Naive thymus-derived CD8-positive, alpha-beta T cell (primary cell): ENCODE measurements at regions not wholly inside any gene's neighbourhood (a gene's known extent, or its start where the extent isn't known, plus 50 kb on each side); places are given as distances from the start of the nearest gene placed in this dataset.

ENCODE experiments used
- ATAC-seq, 2 donors: fragments of 150-1000 bp; cut with Tn5 transposase in 1 of 2; sonication (Bioruptor Pico), chemical (Tn5 transposase) in 1 of 2; 1 replicate in 1 of 2; 2 replicates in 1 of 2; pipeline ENCODE4 v1.10.0; 2021; ENCODE audit warnings: mild to moderate bottlenecking in 2 of 2, moderate library complexity in 2 of 2
- POLR2A ChIA-PET: fragments of 350-600 bp; sonication (Branson Sonifier 250); formaldehyde crosslinking; loops from one replicate; lab custom pipeline; 2021; ENCODE audit warnings: antibody characterized with exemption; lab: Charles Lee
- DNase-seq, 10 donors: peaks; one replicate each; pipeline versions ENCODE4 v3.0.0 to v3.0.0-alpha.2; 2020 to 2022
- H3K27ac Mint-ChIP-seq, 10 donors: one replicate each; pipeline ENCODE4 v1.8.0; 2020 to 2022; ENCODE audit warnings: mild to moderate bottlenecking in 10 of 10, mixed read lengths in 10 of 10, moderate library complexity in 4 of 10, inconsistent platforms in 1 of 10
- H3K27me3 Mint-ChIP-seq, 5 donors: one replicate each; pipeline ENCODE4 v1.8.0; 2021 to 2022; ENCODE audit warnings: mixed read lengths in 5 of 5
- H3K36me3 Mint-ChIP-seq, 3 donors: one replicate each; pipeline ENCODE4 v1.8.0; 2020 to 2022; ENCODE audit warnings: mixed read lengths in 3 of 3, mild to moderate bottlenecking in 2 of 3, inconsistent platforms in 1 of 3
- H3K4me1 Mint-ChIP-seq, 4 donors: one replicate each; pipeline ENCODE4 v1.8.0; 2021 to 2022; ENCODE audit warnings: mixed read lengths in 4 of 4
- H3K4me3 Mint-ChIP-seq, 10 donors: one replicate each; pipeline ENCODE4 v1.8.0; 2020 to 2022; ENCODE audit warnings: mild to moderate bottlenecking in 10 of 10, mixed read lengths in 10 of 10, moderate library complexity in 6 of 10, inconsistent platforms in 1 of 10
- H3K9me3 Mint-ChIP-seq, 9 donors: one replicate each; pipeline ENCODE4 v1.8.0; 2020 to 2022; ENCODE audit warnings: mixed read lengths in 9 of 9, mild to moderate bottlenecking in 3 of 9, inconsistent platforms in 1 of 9, moderate library complexity in 1 of 9

DNA sequence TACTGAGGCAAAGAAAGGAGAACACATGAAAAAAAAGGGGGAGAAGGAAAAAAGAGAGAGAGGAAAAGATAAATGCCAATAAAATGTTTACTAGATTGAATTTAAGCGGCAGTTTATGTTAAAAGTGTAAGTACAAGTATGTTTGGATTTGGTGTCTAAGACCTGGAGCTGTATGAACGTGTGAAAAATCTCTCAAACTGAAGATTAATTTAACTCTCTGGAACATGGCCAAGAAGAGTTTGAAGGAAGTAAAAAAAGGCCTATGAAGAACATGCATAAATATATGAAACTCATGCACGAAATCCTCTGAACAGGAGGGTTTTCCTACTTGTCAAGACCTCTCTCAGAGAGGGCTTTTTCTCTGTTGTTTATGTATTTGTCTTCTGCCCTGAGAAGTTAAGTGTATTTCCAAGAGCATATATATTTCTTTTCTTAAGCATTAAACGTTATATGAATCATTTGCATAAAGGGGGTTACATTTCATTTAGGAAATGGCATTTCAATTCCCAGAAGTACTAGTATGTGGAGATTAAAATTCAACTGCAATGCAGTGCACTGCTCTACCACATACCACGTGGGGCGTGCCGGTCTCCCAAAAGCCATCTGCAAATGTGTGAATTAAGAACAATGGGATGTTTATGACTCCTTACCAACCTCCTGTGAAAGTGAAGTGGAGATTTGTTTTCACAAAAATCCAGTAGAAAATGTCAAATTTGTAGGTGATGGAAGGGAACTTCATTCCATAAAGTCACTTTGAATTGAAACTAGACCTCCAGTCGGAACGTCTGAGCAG lies 281.1 kb upstream of the TRIB2 start:
- Mint-ChIP-seq H3K27ac (peak overlapping the region in 3 of 10 donors; percentile 18 to 61 (median 25)), H3K36me3 (no peaks in the 10 kb centered on the region), H3K9me3 (no peaks in the 10 kb centered on the region), H3K4me3 (peak overlapping the region in 1 of 10 donors; percentile 12), H3K27me3 (no peaks in the 10 kb centered on the region), H3K4me1 (peaks cover 11 to 34% (median 28%) of the 10 kb centered on the region in 4 donors)
- POLR2A ChIA-PET, result interaction anchor here (1.0 kb wide), 1 partner anchor 20 kb away, joined by 4 read pairs; no protein-coding TSS in a partner anchor
- ATAC-seq (no peak), DNase-seq (no peak)

DNA sequence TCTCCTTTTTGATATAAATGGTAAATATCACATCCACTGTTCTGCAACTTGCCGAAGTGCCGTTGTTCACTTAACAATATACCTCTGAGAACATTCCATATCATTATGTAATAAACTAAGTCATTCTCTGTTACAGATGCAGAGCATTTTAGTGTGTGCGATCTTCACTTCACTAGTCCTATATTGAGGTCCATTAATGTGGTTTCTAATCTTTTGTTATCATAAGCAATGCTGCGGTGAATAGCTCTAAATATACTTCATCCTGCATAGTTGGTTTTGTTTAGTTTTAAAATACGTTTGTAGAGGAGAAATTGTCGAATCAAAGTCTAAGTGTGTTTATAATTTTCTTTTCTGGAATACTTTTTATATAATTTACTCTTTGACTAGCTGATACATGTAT lies 280.3 kb upstream of the TRIB2 start:
- no peak for DNase-seq
- H3K27me3 Mint-ChIP-seq, result no peaks in the 10 kb centered on the region
- POLR2A ChIA-PET, result interaction anchor here (0.7 to 2.7 kb wide), 3 partner anchors 17 to 423 kb away, joined by 3 to 11 read pairs (median 5); partner anchors contain the start of gene TRIB2
- H3K4me3 Mint-ChIP-seq, result peak overlapping the region in 2 of 10 donors; percentile 15 to 18
- H3K36me3 Mint-ChIP-seq, result no peaks in the 10 kb centered on the region
- peak in 1 of 2 donors; percentile 46 for ATAC-seq
- peaks cover 11 to 28% (median 26%) of the 10 kb centered on the region in 4 donors for H3K4me1 Mint-ChIP-seq
- H3K9me3 Mint-ChIP-seq, result no peaks in the 10 kb centered on the region
- H3K27ac Mint-ChIP-seq, result no peak overlapping the region

DNA sequence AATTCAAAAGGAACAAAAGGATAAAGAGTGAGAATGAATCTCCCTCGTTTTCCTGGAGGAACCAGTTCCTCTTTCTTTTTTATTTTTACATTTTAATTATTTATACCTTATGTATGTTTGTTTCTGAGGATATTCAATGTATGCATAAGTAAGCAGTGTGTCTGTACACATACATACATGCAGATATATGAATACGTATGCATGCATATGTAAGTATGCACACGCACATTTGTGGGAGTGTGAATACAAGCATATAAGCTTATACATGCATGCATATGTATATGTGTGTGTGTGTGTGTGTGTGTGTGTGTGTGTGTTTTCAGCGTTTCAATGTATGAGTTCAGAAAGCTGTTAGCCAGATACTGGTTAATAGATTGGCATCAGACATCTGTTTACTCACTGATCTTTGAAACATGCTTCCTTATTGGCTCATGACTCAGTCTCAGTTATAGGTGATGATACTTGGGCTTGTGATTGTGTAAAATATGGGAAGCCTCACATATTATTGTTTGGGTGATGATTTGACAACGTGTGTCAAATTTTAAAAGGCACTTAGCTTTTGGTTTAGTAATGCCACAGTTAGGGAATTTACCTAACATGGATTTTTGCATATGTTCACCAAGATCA lies 279.7 kb upstream of the TRIB2 start:
- H3K4me1 Mint-ChIP-seq, result peaks cover 15 to 33% (median 30%) of the 10 kb centered on the region in 4 donors
- H3K27me3 Mint-ChIP-seq, result no peaks in the 10 kb centered on the region
- POLR2A ChIA-PET, result interaction anchor here (0.7 to 2.7 kb wide), 4 partner anchors 17 to 423 kb away, joined by 3 to 11 read pairs (median 4); partner anchors contain the start of gene TRIB2
- H3K4me3 Mint-ChIP-seq, result peak overlapping the region in 1 of 10 donors; percentile 18
- H3K36me3 Mint-ChIP-seq, result no peaks in the 10 kb centered on the region
- H3K9me3 Mint-ChIP-seq, result no peaks in the 10 kb centered on the region
- no peak for DNase-seq
- H3K27ac Mint-ChIP-seq, result no peak overlapping the region
- ATAC-seq, result no peak

DNA sequence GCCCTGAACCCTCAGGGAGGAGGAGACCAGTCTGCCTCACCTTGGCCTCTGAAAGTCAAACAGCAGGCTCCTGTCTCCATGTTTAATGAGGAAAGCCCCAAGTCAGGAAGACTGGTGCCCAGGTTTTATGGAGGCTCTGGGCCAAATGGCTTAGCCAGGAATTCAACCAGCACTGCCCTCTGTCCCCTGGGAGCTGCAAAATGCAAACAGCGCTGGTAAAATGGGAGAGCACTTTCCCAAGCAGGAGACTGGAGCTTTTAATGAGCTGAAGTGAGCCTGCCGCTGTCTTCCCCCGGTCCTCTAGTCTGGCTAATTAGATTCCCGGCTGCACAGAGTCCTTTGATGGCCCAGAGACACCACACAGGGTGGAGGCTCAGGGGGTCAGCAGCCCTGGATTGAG lies 276.0 kb upstream of the TRIB2 start:
- Mint-ChIP-seq H3K4me1 (peaks cover 12 to 34% (median 28%) of the 10 kb centered on the region in 4 donors), H3K27me3 (no peaks in the 10 kb centered on the region), H3K27ac (no peak overlapping the region), H3K9me3 (no peaks in the 10 kb centered on the region), H3K4me3 (no peak overlapping the region), H3K36me3 (no peaks in the 10 kb centered on the region)
- DNase-seq (no peak), ATAC-seq (no peak)
- POLR2A ChIA-PET, result no interaction called here

DNA sequence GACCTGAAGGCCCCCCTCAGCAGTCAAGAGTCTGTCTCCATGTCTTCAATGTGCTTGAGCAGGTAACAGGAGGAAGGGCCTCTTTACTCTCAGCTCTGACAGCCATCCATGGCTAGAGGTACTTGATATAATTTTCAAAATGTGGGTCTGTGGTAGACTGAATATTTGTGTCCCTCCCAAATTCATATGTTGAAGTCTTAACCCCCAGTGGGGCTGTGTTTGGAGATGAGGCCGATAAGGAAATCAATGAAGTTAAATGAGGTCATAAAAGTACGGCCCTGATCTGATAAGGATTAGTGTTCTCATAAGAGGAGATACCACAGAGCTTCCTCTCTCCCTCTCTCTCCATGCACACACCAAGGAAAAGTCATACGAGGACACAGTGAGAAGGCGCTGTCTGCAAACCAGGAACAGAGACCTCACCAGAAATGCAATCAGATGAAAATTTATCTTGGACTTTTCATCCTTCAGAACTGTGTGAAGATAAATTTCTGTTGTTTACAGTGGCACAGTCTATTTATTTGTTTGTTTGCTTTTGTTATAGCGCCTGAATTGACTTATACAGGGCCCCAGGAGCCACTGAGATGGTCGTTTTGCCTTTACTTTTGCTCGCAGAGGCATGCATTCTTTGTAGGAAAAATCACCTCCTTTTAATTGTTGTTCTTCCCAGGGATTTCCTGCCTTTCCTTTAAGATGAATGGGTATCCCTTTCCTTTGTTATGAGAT lies 274.8 kb upstream of the TRIB2 start:
- peaks cover 8 to 24% (median 18%) of the 10 kb centered on the region in 4 donors for H3K4me1 Mint-ChIP-seq
- POLR2A ChIA-PET, result interaction anchor here (0.7 kb wide), 2 partner anchors 45 to 71 kb away, joined by 3 read pairs; no protein-coding TSS in a partner anchor
- H3K4me3 Mint-ChIP-seq, result no peak overlapping the region
- H3K27me3 Mint-ChIP-seq, result no peaks in the 10 kb centered on the region
- peak overlapping the region in 1 of 10 donors; percentile 16 for H3K27ac Mint-ChIP-seq
- peaks cover 0 to 2% (median 0%) of the 10 kb centered on the region in 9 donors for H3K9me3 Mint-ChIP-seq
- H3K36me3 Mint-ChIP-seq, result no peaks in the 10 kb centered on the region
- no peak for ATAC-seq
- no peak for DNase-seq

DNA sequence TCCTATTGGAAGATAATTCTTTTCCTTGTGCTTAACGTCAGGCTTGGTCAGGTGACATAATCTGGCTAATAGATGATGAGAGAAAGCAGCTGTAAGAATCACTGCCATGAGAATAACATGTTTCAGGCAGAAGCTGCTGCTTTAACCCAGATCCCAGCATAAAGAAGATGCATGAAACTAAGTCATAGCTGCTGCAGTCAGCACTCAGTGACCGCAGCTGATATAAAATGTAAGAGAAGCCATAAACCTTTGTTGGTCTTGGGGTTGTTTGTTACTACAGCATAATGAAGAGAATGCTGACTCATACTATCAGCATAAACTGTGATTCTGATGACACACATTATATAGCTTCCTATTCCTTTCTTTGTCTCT lies 274.3 kb upstream of the TRIB2 start:
- H3K4me3 Mint-ChIP-seq, result no peak overlapping the region
- H3K27ac Mint-ChIP-seq, result peak overlapping the region in 3 of 10 donors; percentile 1 to 72 (median 5)
- DNase-seq, result no peak
- H3K27me3 Mint-ChIP-seq, result no peaks in the 10 kb centered on the region
- H3K36me3 Mint-ChIP-seq, result no peaks in the 10 kb centered on the region
- no peak for ATAC-seq
- H3K4me1 Mint-ChIP-seq, result peaks cover 8 to 20% (median 15%) of the 10 kb centered on the region in 4 donors
- H3K9me3 Mint-ChIP-seq, result peaks cover 0 to 2% (median 0%) of the 10 kb centered on the region in 9 donors
- POLR2A ChIA-PET, result interaction anchor here (0.7 kb wide), 2 partner anchors 45 to 71 kb away, joined by 3 read pairs; no protein-coding TSS in a partner anchor

DNA sequence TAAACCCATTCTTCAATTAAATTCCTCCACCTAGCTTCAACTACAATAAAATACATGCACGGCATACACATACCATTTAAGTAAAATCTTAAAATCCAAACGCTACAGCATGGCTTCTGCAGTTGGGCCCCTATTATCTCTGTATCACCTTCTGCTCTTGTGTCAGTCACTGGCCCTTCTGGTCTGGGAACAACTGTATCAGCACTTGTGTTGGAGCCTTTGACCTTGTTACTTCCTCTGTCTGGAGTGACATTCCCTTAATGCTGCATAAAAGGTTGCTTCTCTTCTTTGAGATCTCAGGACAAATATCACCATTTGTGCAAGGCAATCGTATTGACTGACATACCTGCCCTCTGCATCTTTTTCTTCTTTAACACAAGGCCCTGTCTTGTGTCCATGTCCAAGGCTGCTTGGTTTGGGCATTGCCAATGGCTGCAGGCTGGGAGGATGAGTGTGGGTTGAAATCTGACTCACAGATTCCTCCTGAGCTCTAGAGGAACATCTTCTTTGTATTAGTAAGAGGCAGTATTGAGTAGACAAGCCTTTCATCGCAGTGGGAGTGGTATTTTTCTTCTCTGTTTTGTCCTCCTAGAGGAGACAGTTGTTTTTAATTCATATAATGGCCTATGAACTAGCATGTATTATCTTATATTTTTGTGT lies 267.8 kb upstream of the TRIB2 start:
- Mint-ChIP-seq H3K27me3 (no peaks in the 10 kb centered on the region), H3K9me3 (peaks cover 0 to 2% (median 0%) of the 10 kb centered on the region in 9 donors), H3K4me1 (peaks cover 7 to 34% (median 17%) of the 10 kb centered on the region in 4 donors), H3K27ac (peak overlapping the region in 1 of 10 donors; percentile 49), H3K36me3 (no peaks in the 10 kb centered on the region), H3K4me3 (no peak overlapping the region)
- DNase-seq (no peak), ATAC-seq (no peak)
- POLR2A ChIA-PET, result no interaction called here

DNA sequence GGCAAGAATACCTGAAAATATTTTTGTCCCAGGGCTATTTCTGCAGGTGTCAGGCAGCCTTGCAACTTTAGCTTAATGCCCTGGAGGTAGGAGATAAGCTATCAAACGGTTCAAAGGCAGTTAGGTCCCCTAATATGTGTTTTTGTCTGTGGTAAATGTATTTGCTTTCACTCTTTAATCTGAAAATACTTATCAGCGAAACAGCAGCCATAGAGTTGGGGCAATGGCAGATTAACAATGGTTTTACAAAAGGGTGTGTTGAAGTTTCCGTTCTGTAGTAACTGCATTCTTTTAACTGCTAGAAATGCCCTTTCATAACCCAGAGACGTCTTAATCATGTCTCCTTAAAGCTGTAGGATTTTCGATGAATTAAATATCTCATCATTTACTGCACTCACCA lies 265.0 kb upstream of the TRIB2 start:
- peaks cover 10 to 40% (median 25%) of the 10 kb centered on the region in 4 donors for H3K4me1 Mint-ChIP-seq
- peak overlapping the region; percentile 26 to 84 (median 74) for H3K27ac Mint-ChIP-seq

DNA sequence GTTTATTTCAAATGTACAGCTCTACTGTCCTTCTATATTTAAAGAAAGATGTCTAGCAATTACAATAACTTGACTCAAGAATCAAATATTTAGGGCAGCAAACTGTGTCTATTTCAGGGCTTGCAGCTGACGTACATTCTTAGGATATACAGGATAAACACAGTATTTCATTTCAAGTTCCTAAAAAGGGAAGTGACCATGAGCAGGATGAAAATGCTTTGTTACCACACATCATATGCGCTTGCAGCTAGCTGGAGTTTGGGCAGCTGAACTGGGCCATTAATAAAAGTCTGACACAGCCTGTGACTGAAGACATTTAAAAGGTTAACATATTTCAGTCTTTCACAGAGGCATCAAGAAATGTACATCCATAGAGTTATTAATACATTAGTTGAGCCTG lies 264.6 kb upstream of the TRIB2 start:
- no peak for ATAC-seq
- no peak for DNase-seq
- peak overlapping the region; percentile 9 to 78 (median 68) for H3K4me3 Mint-ChIP-seq
- no peaks in the 10 kb centered on the region for H3K9me3 Mint-ChIP-seq
- H3K27me3 Mint-ChIP-seq, result no peaks in the 10 kb centered on the region
- H3K4me1 Mint-ChIP-seq, result peaks cover 14 to 45% (median 29%) of the 10 kb centered on the region in 4 donors
- no peaks in the 10 kb centered on the region for H3K36me3 Mint-ChIP-seq
- POLR2A ChIA-PET, result interaction anchor here (0.6 to 1.2 kb wide), 5 partner anchors 9 to 264 kb away, joined by 3 to 6 read pairs (median 5); partner anchors contain the start of gene TRIB2
- peak overlapping the region; percentile 26 to 84 (median 74) for H3K27ac Mint-ChIP-seq

More for the DNA sequence above, 265.0 kb upstream of the TRIB2 start:
- DNase-seq (peak in 1 of 10 donors; percentile 3), ATAC-seq (peak in 1 of 2 donors; percentile 25)
- Mint-ChIP-seq H3K9me3 (peaks cover 0 to under 1% (median 0%) of the 10 kb centered on the region in 9 donors), H3K36me3 (no peaks in the 10 kb centered on the region), H3K27me3 (no peaks in the 10 kb centered on the region), H3K4me3 (peak overlapping the region; percentile 9 to 78 (median 68))
- POLR2A ChIA-PET, result interaction anchor here (0.8 to 1.2 kb wide), 3 partner anchors 32 to 265 kb away, joined by 3 to 5 read pairs (median 5); partner anchors contain the start of gene TRIB2

DNA sequence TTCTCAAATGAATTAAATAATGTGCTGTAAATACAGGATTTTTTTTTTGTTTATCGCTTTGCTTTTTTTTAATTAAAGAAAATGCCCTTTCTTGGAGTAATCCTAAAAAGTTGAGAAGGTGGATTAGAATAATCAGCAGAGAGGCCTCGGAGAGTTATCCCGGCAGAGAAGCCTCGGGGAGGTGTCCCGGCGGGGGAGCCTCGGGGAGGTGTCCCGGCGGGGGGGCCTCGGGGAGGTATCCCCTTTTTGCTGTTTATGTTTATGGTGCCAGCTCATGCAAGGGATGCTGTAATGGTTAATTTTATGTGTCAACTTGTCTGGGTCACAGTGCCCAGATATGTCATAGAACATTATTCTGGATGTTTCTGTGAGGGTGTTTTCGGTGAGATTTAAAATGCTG lies 263.0 kb upstream of the TRIB2 start:
- no peaks in the 10 kb centered on the region for H3K27me3 Mint-ChIP-seq
- ATAC-seq (no peak), DNase-seq (no peak)
- H3K9me3 Mint-ChIP-seq, result no peaks in the 10 kb centered on the region
- H3K27ac Mint-ChIP-seq, result no peak overlapping the region
- no peaks in the 10 kb centered on the region for H3K36me3 Mint-ChIP-seq
- POLR2A ChIA-PET, result interaction anchor here (0.9 kb wide), 1 partner anchor 17 kb away, joined by 3 read pairs; no protein-coding TSS in a partner anchor
- no peak overlapping the region for H3K4me3 Mint-ChIP-seq
- H3K4me1 Mint-ChIP-seq, result peaks cover 16 to 52% (median 36%) of the 10 kb centered on the region in 4 donors

DNA sequence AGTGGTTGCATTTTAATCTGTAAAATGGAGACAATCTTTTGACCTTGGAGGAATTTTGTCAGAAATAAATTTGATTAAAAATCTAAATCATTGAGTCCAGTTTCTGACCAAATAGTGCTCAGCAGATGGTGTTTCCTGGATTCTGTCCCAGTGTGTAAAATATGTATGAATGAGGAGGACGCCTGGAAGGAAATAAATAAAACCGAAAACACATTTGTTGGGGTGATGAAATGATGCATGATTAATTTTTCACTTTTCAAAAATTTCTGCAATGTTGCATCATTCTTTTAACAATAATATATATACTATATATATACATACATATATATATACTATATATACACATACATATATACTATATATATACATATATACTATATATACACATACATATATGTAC lies 261.1 kb upstream of the TRIB2 start:
- DNase-seq, result no peak
- Mint-ChIP-seq H3K27me3 (no peaks in the 10 kb centered on the region), H3K4me1 (peaks cover 10 to 52% (median 35%) of the 10 kb centered on the region in 4 donors), H3K4me3 (peak overlapping the region in 3 of 10 donors; percentile 20 to 42 (median 41)), H3K9me3 (no peaks in the 10 kb centered on the region), H3K27ac (peak overlapping the region in 1 of 10 donors; percentile 64), H3K36me3 (no peaks in the 10 kb centered on the region)
- POLR2A ChIA-PET, result no interaction called here
- ATAC-seq, result no peak
